ENCODE measurements at regions not wholly inside any gene's neighbourhood (a gene's known extent, or its start where the extent isn't known, plus 50 kb on each side); places are given as distances from the start of the nearest gene placed in this dataset.
A peak's percentile ranks its signal among the peaks of the same experiment; 100 is the strongest.

GRCh38 chr16:66269617-66270332 is 96.7 kb upstream of the CDH5 start:
- in situ Hi-C loops (cut with MboI; ENCODE audit: low pct_unique_long_range_greater_than_20kb, low sequenced_read_pairs) = no loop called here
- no peak for DNase-seq

GRCh38 chr16:66267292-66268014 is 99.0 kb upstream of the CDH5 start:
- in situ Hi-C loops (cut with MboI; ENCODE audit: low pct_unique_long_range_greater_than_20kb, low sequenced_read_pairs) = no loop called here
- no peak for DNase-seq

DNA sequence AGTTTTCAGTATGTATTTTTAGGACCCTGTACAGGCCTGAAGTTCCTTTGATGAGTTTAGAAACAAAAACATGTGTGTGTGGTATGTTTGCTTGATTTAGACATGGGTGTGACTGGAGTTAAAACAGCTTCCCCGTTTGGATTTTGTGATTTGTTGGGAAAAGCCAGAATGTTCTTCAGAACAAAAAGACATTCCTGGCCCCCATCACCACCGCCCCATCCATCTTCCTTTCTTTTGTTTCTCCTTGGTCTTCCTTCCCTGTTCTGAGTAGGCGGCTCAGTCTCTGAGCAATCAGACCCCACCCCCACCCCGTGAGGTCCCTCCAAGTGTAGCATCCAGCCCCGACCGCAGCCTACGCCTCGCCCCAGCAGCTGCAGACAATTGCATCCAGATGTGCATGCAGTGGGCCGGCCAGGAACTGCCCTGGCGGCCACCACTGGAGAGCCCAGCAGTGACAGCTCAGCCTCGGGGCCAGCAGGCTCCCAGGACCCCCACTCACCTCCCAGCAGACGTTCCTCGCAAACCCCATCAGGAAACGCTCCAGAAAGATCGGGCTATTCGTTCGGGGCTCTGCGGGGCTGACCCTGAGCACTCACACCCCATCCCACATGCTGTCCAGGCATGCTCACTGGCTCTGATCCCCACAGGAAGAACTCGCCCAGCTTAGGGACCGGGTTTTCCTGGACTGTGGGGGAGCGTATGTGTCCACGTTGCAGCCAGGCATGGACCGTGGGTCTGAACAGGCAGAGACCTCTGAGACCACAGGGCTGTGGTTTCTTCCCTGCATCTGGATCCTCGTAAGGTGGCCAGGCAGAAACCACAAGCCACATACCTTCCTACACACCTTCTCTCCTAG is 99.8 kb upstream of the CDH5 start:
- in situ Hi-C loops (cut with MboI; ENCODE audit: low pct_unique_long_range_greater_than_20kb, low sequenced_read_pairs) = no loop called here
- peak; percentile 15 for DNase-seq

DNA sequence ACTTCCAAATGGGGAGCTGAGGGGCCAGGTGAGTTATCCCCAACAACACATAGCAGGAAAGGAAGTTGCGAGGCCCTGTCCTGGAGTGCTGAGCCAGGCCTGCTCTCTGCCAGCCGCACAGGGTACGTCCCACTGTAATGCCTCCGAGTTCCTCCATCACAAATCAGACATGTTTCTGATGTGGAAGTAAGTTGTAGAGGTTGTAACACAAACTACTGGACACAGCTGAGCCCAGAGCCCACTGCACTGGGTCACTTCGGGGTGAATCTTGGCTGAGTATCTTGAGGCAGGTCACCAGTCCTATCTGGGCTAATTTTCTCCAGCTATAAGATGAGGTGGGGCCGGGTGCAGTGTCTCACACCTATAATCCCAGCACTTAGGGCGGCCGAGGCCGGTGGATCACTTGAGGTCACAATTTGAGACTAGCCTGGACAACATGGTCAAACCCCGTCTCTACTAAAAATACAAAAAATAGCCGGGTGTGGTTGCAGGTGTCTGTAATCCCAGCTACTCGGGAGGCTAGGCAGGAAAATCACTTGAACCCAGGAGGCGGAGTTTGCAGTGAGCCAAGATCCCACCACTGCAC is 100.8 kb upstream of the CDH5 start:
- in situ Hi-C loops (cut with MboI; ENCODE audit: low pct_unique_long_range_greater_than_20kb, low sequenced_read_pairs) = no loop called here
- DNase-seq = no peak

DNA sequence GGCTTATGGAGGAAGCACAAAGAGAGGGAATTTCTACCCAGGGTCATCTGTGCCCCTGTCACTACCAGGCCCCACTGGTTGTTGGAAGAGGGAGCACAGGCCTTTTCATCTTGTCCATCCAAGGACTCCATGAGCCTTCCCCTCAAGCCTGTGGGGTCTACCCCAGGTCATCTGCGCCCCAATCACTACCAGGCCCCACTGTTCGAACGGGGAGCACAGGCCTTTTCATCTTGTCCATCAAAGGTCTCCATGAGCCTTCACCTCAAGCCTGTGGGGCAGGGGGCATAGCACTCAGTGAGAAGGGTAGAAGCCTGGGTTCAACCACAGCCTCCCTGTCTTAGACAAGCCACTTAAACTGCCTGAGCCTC is 101.5 kb upstream of the CDH5 start:
- no peak for DNase-seq
- in situ Hi-C loops (cut with MboI; ENCODE audit: low pct_unique_long_range_greater_than_20kb, low sequenced_read_pairs) = no loop called here

DNA sequence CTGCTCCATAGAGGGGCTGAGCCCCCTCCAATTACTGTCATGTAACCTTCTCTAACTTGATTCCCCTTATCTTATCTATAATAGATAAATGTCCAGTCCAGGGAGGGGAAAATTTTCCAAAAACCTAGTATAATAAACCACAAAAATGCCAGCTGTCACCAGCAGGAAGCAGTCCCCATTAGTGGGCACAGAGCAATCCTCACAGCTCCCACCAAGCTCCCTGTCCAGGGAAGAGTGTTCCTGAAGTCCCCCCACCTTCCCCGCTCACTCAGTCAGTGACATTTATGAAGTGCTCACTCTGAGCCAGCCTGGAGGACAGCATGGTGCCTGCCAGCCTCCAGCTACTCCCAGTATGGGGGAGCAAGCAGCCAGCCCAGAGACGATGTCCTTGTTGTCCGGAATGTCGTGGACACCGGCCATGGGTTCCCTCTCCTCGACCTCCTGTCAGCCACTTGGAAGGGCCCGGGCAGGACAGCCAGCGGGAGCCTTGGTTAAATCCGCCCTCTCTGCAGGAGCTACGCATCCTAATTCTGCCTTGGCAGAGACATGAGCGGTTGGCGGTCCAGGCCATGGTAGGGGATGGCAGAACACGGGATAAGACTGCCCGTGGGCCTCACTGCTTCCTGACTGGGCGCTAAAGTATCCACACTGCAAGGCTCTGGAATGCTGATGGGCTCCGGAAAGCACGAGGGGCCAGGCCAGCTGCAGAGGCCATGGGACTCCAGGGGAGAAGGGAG is 102.0 kb upstream of the CDH5 start:
- DNase-seq = no peak
- in situ Hi-C loops (cut with MboI; ENCODE audit: low pct_unique_long_range_greater_than_20kb, low sequenced_read_pairs) = no loop called here

DNA sequence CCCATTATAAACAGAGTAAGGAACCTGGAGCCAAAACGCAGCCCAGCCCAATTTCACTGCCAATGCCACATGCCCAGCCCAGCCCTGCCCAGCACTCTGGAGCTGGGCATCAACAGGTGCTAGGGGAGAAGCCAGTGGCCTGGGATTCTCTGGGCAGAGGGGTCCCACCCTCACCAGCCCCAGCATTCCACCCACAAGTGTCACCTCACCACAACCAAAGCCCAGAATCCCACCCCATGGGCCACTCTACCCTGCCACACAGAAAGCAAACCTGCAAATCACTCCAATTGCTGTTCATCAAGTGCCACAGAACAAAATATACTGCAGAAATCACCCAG is 102.5 kb upstream of the CDH5 start:
- in situ Hi-C loops (cut with MboI; ENCODE audit: low pct_unique_long_range_greater_than_20kb, low sequenced_read_pairs) = no loop called here
- no peak for DNase-seq

- in situ Hi-C loops (cut with MboI; ENCODE audit: low pct_unique_long_range_greater_than_20kb, low sequenced_read_pairs) = no loop called here
- DNase-seq = no peak
These were observed 103.1 kb upstream of the CDH5 start for GRCh38 chr16:66263168-66263972.

GRCh38 chr16:66262253-66263167 is 104.0 kb upstream of the CDH5 start:
- DNase-seq = no peak
- in situ Hi-C loops (cut with MboI; ENCODE audit: low pct_unique_long_range_greater_than_20kb, low sequenced_read_pairs) = no loop called here

DNA sequence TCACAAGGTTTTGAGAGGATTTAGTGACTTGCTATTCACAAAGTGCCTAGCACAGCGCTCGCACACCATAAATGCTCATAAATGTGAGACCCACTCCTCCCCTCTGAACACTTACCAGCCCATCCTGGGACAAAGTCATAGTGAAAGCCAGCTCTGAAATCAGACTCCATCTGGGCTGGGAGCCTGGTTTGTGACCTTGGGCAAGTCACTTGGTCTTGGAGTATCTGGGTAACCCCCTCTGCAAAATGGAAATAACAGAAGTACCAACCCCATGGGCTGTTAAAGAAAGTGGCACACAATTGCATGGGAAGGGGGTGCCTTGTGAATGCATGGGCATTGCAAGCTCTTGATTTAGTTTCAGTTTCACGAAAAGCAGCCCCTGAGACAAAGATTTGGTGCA is 104.7 kb upstream of the CDH5 start:
- in situ Hi-C loops (cut with MboI; ENCODE audit: low pct_unique_long_range_greater_than_20kb, low sequenced_read_pairs) = no loop called here
- no peak for DNase-seq

GRCh38 chr16:66260522-66261254 is 105.8 kb upstream of the CDH5 start:
- in situ Hi-C loops (cut with MboI; ENCODE audit: low pct_unique_long_range_greater_than_20kb, low sequenced_read_pairs) = no loop called here
- DNase-seq = no peak

DNA sequence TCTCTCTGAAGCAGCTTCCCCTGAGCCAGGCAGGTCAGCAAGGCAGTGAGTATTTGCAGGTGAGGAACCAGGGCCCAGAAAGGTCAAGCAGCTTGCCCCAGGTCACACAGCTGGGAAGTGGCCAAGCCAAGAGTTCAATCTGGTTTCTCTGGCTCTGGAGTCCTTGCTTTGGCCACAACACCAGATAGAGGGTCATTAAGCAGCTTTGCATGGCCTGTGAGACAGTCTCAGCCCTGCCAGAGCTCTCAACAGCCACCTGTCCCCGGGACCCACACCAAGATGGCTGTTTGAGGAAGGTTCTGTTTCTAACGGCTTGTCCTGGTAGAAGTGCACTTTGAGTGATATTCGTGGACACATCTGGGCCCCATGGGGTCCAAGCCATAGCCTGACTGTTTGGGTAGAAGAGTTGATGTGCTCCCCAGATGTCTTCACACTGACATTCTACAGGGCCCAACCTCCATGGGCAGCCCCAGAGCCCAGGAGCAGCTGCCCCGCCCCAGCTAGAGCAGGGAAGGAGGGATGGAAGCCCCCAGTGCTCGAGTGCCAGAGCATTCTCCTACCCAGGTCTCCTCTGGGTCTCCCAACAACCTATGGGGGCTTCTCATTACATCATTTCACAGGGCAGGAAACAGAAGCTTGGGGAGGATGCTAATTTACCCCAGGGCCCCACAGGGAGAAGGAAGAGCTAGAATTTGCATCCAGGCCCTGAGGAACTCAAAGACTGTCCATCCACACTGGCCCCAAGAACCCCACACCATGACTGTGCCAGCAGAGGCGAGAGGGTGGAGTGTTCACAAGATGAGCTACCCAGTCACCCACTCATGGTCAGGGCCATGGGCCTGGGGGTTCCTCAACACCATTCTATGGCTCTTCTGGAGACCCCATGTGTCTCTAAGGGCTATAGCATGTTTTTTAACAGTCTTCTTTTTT is 107.3 kb upstream of the CDH5 start:
- in situ Hi-C loops (cut with MboI; ENCODE audit: low pct_unique_long_range_greater_than_20kb, low sequenced_read_pairs) = no loop called here
- DNase-seq = no peak

DNA sequence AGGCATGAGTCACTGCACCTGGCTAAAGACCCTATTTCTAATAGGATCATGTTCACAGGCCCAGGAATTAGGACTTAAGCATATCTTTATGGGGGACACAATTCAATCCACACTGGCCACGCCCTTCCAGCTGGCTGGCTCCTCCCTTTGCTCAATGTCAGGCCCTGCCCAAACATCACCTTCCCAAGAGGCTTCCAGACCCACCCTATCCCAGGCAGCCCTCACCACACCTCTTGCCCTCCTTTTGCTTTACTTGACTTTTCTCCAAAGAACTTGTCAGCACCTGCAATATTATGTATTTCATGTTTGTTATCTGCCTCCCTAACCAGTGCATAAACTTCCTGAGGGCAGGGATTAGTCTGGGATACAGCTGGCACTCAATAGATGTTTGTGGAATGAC is 109.6 kb upstream of the CDH5 start:
- DNase-seq = no peak
- in situ Hi-C loops (cut with MboI; ENCODE audit: low pct_unique_long_range_greater_than_20kb, low sequenced_read_pairs) = no loop called here

DNA sequence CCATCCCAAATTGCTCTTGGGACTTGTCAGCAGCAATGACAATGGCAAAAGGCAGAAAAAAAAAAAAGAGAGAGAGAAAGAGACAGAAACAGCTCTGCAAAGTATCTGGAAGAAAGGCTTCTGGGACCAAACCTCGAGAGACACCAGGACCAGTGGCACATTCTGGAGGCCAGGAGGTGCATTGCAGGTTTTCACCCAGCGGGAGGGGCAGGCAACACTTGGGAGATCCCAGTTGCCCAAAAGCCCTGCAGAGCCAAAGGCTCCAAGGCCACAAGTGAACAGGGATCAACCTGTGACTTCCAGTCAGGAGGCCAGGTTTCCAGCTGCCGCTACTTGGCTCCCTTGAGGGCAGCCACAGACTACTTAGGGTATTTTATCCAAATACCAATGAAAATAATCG is 110.8 kb upstream of the CDH5 start:
- no peak for DNase-seq
- in situ Hi-C loops (cut with MboI; ENCODE audit: low pct_unique_long_range_greater_than_20kb, low sequenced_read_pairs) = no loop called here

- in situ Hi-C loops (cut with MboI; ENCODE audit: low pct_unique_long_range_greater_than_20kb, low sequenced_read_pairs) = no loop called here
- no peak for DNase-seq
These were observed 111.7 kb upstream of the CDH5 start for GRCh38 chr16:66254751-66255150.

GRCh38 chr16:66254106-66254505 is 112.4 kb upstream of the CDH5 start:
- DNase-seq = no peak
- in situ Hi-C loops (cut with MboI; ENCODE audit: low pct_unique_long_range_greater_than_20kb, low sequenced_read_pairs) = no loop called here
